ENCODE measurements at regions not wholly inside any gene's neighbourhood (a gene's known extent, or its start where the extent isn't known, plus 50 kb on each side); places are given as distances from the start of the nearest gene placed in this dataset.

GRCh38 chr1:34617321-34618118 is 137.3 kb upstream of the GJB5 start:
- Histone ChIP-seq H3K36me3 (ENCODE audit: control insufficient read depth, insufficient read depth, low read length) (no peaks in the 10 kb centered on the region), H3K27me3 (replicated peaks; ENCODE audit: control insufficient read depth, insufficient read depth, low read length) (peaks cover 1% of the 10 kb centered on the region; the same call in 1 of the 2 replicates), H3K4me3 (replicated peaks; ENCODE audit: low read depth, low read length) (no peak overlapping the region)
- DNase-seq (ENCODE audit: extremely low read depth, insufficient read length), result no peak
- no peak for TF ChIP-seq CTCF (IDR thresholded peaks at IDR 0.05; ENCODE audit: insufficient read depth, low read length, poor library complexity, severe bottlenecking)

- DNase-seq (ENCODE audit: extremely low read depth, insufficient read length), result no peak
- peaks cover 1% of the 10 kb centered on the region; the same call in 1 of the 2 replicates for H3K27me3 ChIP-seq (replicated peaks; ENCODE audit: control insufficient read depth, insufficient read depth, low read length)
- no peaks in the 10 kb centered on the region for H3K36me3 ChIP-seq (ENCODE audit: control insufficient read depth, insufficient read depth, low read length)
- H3K4me3 ChIP-seq (replicated peaks; ENCODE audit: low read depth, low read length), result no peak overlapping the region
- TF ChIP-seq CTCF (IDR thresholded peaks at IDR 0.05; ENCODE audit: insufficient read depth, low read length, poor library complexity, severe bottlenecking), result no peak
Observed at GRCh38 chr1:34618381-34618780, 136.5 kb upstream of the GJB5 start.

- no peak for DNase-seq (ENCODE audit: extremely low read depth, insufficient read length)
- no peak for TF ChIP-seq CTCF (IDR thresholded peaks at IDR 0.05; ENCODE audit: insufficient read depth, low read length, poor library complexity, severe bottlenecking)
- Histone ChIP-seq H3K4me3 (replicated peaks; ENCODE audit: low read depth, low read length) (no peak overlapping the region), H3K36me3 (ENCODE audit: control insufficient read depth, insufficient read depth, low read length) (no peaks in the 10 kb centered on the region), H3K27me3 (replicated peaks; ENCODE audit: control insufficient read depth, insufficient read depth, low read length) (peaks cover 1% of the 10 kb centered on the region; the same call in 1 of the 2 replicates)
Observed at GRCh38 chr1:34619256-34619655, 135.6 kb upstream of the GJB5 start.

- TF ChIP-seq CTCF (IDR thresholded peaks at IDR 0.05; ENCODE audit: insufficient read depth, low read length, poor library complexity, severe bottlenecking), result no peak
- no peaks in the 10 kb centered on the region; the same call in 1 of the 2 replicates for H3K27me3 ChIP-seq (replicated peaks; ENCODE audit: control insufficient read depth, insufficient read depth, low read length)
- H3K4me3 ChIP-seq (replicated peaks; ENCODE audit: low read depth, low read length), result no peak overlapping the region
- no peaks in the 10 kb centered on the region for H3K36me3 ChIP-seq (ENCODE audit: control insufficient read depth, insufficient read depth, low read length)
- no peak for DNase-seq (ENCODE audit: extremely low read depth, insufficient read length)
Observed at GRCh38 chr1:34621916-34622315, 132.9 kb upstream of the GJB5 start.

- Histone ChIP-seq H3K36me3 (ENCODE audit: control insufficient read depth, insufficient read depth, low read length) (no peaks in the 10 kb centered on the region), H3K27me3 (replicated peaks; ENCODE audit: control insufficient read depth, insufficient read depth, low read length) (no peaks in the 10 kb centered on the region; the same call in 1 of the 2 replicates), H3K4me3 (replicated peaks; ENCODE audit: low read depth, low read length) (no peak overlapping the region)
- no peak for TF ChIP-seq CTCF (IDR thresholded peaks at IDR 0.05; ENCODE audit: insufficient read depth, low read length, poor library complexity, severe bottlenecking)
- no peak for DNase-seq (ENCODE audit: extremely low read depth, insufficient read length)
Observed at GRCh38 chr1:34625521-34626015, 129.3 kb upstream of the GJB5 start.

All from GM06990 (cell line).